Ishikawa (cell line): ENCODE measurements at regions not wholly inside any gene's neighbourhood (a gene's known extent, or its start where the extent isn't known, plus 50 kb on each side); places are given as distances from the start of the nearest gene placed in this dataset.

Experiments
- CEBPB ChIP-seq: IDR thresholded peaks from 2 replicates; pipeline ENCODE4 v1.6.1; 2012
- CREB1 ChIP-seq: IDR thresholded peaks from 2 replicates; pipeline ENCODE4 v1.6.1; 2012; ENCODE audit warnings: low read depth
- EGR1 ChIP-seq: IDR thresholded peaks from 2 replicates; pipeline ENCODE4 v1.6.1; 2012
- EP300 ChIP-seq: IDR thresholded peaks from 2 replicates; pipeline ENCODE4 v1.6.1; 2012; ENCODE audit warnings: borderline replicate concordance
- FOXM1 ChIP-seq: IDR thresholded peaks from 2 replicates; pipeline ENCODE4 v1.6.1; 2012; ENCODE audit warnings: low read depth, borderline replicate concordance
- MAX ChIP-seq: IDR thresholded peaks from 2 replicates; pipeline ENCODE4 v1.6.1; 2012
- NFIC ChIP-seq: IDR thresholded peaks from 2 replicates; pipeline ENCODE4 v1.6.1; 2012
- RAD21 ChIP-seq: IDR thresholded peaks from 2 replicates; pipeline ENCODE4 v1.6.1; 2012; ENCODE audit warnings: low read depth
- REST ChIP-seq: IDR thresholded peaks from 2 replicates; pipeline ENCODE4 v1.6.1; 2012; ENCODE audit warnings: low read depth, mild to moderate bottlenecking
- TAF1 ChIP-seq: IDR thresholded peaks from 2 replicates; pipeline ENCODE4 v1.6.1; 2012; ENCODE audit warnings: low read depth, mild to moderate bottlenecking
- TCF12 ChIP-seq: IDR thresholded peaks from 2 replicates; pipeline ENCODE4 v1.6.1; 2012; ENCODE audit warnings: low read depth
- TEAD4 ChIP-seq: IDR thresholded peaks from 2 replicates; pipeline ENCODE4 v1.6.1; 2012
- USF1 ChIP-seq: IDR thresholded peaks from 2 replicates; pipeline ENCODE4 v1.6.1; 2012
- YY1 ChIP-seq: IDR thresholded peaks from 2 replicates; pipeline ENCODE4 v1.6.1; 2012; ENCODE audit warnings: low read depth
- ZBTB7A ChIP-seq: IDR thresholded peaks from 2 replicates; pipeline ENCODE4 v1.6.1; 2012; ENCODE audit warnings: low read depth

- TF ChIP-seq EP300 = no peak
- no peak for TF ChIP-seq CREB1
- TF ChIP-seq REST = no peak
- TF ChIP-seq TEAD4 = no peak
- TF ChIP-seq ZBTB7A = no peak
- no peak for TF ChIP-seq RAD21
- no peak for TF ChIP-seq FOXM1
- TF ChIP-seq MAX = no peak
- TF ChIP-seq TAF1 = no peak
- TF ChIP-seq NFIC = no peak
- TF ChIP-seq USF1 = no peak
- TF ChIP-seq TCF12 = no peak
Measured at GRCh38 chr9:79001012-79001411, 570.8 kb upstream of the TLE4 start.

- TF ChIP-seq CREB1 (no peak), FOXM1 (no peak), NFIC (no peak), USF1 (no peak), REST (no peak), TCF12 (no peak), RAD21 (no peak), YY1 (no peak), MAX (no peak), EP300 (no peak), TEAD4 (no peak), CEBPB (no peak), TAF1 (no peak)
Measured at GRCh38 chr9:79003514-79003913, 568.3 kb upstream of the TLE4 start.

- TF ChIP-seq FOXM1 = no peak
- TF ChIP-seq CEBPB = no peak
Measured at GRCh38 chr9:79004032-79004431, 567.7 kb upstream of the TLE4 start.

GRCh38 chr9:79006546-79006945, 565.2 kb upstream of the TLE4 start:
- TF ChIP-seq USF1 (no peak), CEBPB (no peak), NFIC (no peak), ZBTB7A (no peak), CREB1 (no peak), YY1 (no peak), MAX (no peak), TEAD4 (no peak), EP300 (no peak), TCF12 (no peak)

GRCh38 chr9:79007701-79008483, 563.9 kb upstream of the TLE4 start:
- TF ChIP-seq ZBTB7A = no peak
- TF ChIP-seq REST = no peak
- TF ChIP-seq USF1 = no peak
- TF ChIP-seq TCF12 = no peak
- no peak for TF ChIP-seq NFIC
- no peak for TF ChIP-seq EP300
- TF ChIP-seq CEBPB = no peak
- TF ChIP-seq TEAD4 = no peak
- no peak for TF ChIP-seq RAD21
- TF ChIP-seq YY1 = no peak
- TF ChIP-seq TAF1 = no peak
- TF ChIP-seq CREB1 = no peak
- no peak for TF ChIP-seq EGR1
- TF ChIP-seq FOXM1 = no peak
